OCI-LY7 (cell line): ENCODE measurements at regions not wholly inside any gene's neighbourhood (a gene's known extent, or its start where the extent isn't known, plus 50 kb on each side); places are given as distances from the start of the nearest gene placed in this dataset.

Experiments
- BruUV-seq: library from RNA; stranded (reverse); fragments of 400-500 nt; replicated peaks from 2 replicates; lab custom pipeline; 2021; lab: Mats Ljungman, UMichigan
- CTCF ChIA-PET: fragments of 300-600 bp; sonication (Branson Sonifier 250); formaldehyde crosslinking; loops from one replicate; lab custom pipeline; 2022; ENCODE audit warnings: antibody characterized with exemption; ENCODE audit not compliant: unreplicated experiment; lab: Charles Lee
- POLR2A ChIA-PET: fragments of 300-600 bp; sonication (Branson Sonifier 250); formaldehyde crosslinking; loops from one replicate; lab custom pipeline; 2022; ENCODE audit warnings: antibody characterized with exemption; lab: Charles Lee
- DNase-seq: peaks from one replicate; pipeline ENCODE4 v3.0.0-alpha.2; 2015; ENCODE audit warnings: low spot score
- H2AFZ ChIP-seq: fragments of 200-600 bp; sonication (generic), shearing (Covaris generic); 2 replicates; pipeline ENCODE4 v1.6.1; 2014; ENCODE audit warnings: mild to moderate bottlenecking, antibody characterized with exemption, low read length, moderate library complexity
- H3K27ac ChIP-seq: fragments of 200-600 bp; sonication (generic); 2 replicates; pipeline ENCODE4 v1.5.1; 2014; ENCODE audit warnings: mixed run types, low read depth, mild to moderate bottlenecking, moderate library complexity, low read length, inconsistent platforms; ENCODE audit not compliant: poor library complexity, severe bottlenecking
- H3K36me3 ChIP-seq: fragments of 200-600 bp; sonication (generic); 2 replicates; pipeline ENCODE4 v1.6.1; 2014; ENCODE audit warnings: mild to moderate bottlenecking, antibody characterized with exemption, low read length, moderate library complexity, mixed read lengths; ENCODE audit not compliant: insufficient read depth
- H3K4me1 ChIP-seq: fragments of 200-600 bp; sonication (generic); 2 replicates; pipeline ENCODE4 v1.5.1; 2014; ENCODE audit warnings: mild to moderate bottlenecking, low read length; ENCODE audit not compliant: insufficient read depth, poor library complexity, severe bottlenecking
- H3K4me2 ChIP-seq: fragments of 200-600 bp; sonication (generic); 2 replicates; pipeline ENCODE4 v1.6.1; 2014; ENCODE audit warnings: mild to moderate bottlenecking, low read length
- H3K4me3 ChIP-seq: fragments of 200-600 bp; sonication (generic); 2 replicates; pipeline ENCODE4 v1.5.1; 2014; ENCODE audit warnings: mild to moderate bottlenecking, low read depth, low read length; ENCODE audit not compliant: poor library complexity, severe bottlenecking
- H3K79me2 ChIP-seq: fragments of 200-600 bp; sonication (generic); 2 replicates; pipeline ENCODE4 v1.6.1; 2016; ENCODE audit warnings: low read depth, mild to moderate bottlenecking, low read length, moderate library complexity, mixed read lengths; ENCODE audit not compliant: insufficient read depth
- H3K9me2 ChIP-seq: fragments of 200-600 bp; sonication (generic); 2 replicates; pipeline ENCODE4 v1.6.1; 2016; ENCODE audit warnings: mild to moderate bottlenecking, low read length, mixed read lengths; ENCODE audit not compliant: insufficient read depth
- H3K9me3 ChIP-seq: fragments of 200-600 bp; sonication (generic); 2 replicates; pipeline ENCODE4 v1.6.1; 2014; ENCODE audit warnings: mild to moderate bottlenecking, mixed run types, low read length, mixed read lengths
- H4K20me1 ChIP-seq: fragments of 200-600 bp; sonication (generic); 2 replicates; pipeline ENCODE4 v1.6.1; 2014; ENCODE audit warnings: mild to moderate bottlenecking, antibody characterized with exemption, low read length, moderate library complexity, mixed read lengths; ENCODE audit not compliant: insufficient read depth
- CTCF ChIP-seq: fragments of 200-600 bp; sonication (generic); conservative IDR thresholded peaks from 2 replicates; pipeline ENCODE4 v1.5.1; 2014; ENCODE audit warnings: mild to moderate bottlenecking, antibody characterized with exemption, low read length, moderate library complexity, mixed read lengths
- EZH2phosphoT487 ChIP-seq: fragments of 200-600 bp; sonication (generic); IDR thresholded peaks from 2 replicates; pipeline ENCODE4 v1.6.1; 2018; ENCODE audit warnings: low read depth, borderline replicate concordance, mild to moderate bottlenecking, mixed run types, antibody characterized with exemption, low read length, moderate library complexity, mixed read lengths
- intact Hi-C: fragments of 100-400 bp; cut with micrococcal nuclease; formaldehyde crosslinking; loops from one replicate; pipeline ENCODE4 v1.10.0; 2022; ENCODE audit not compliant: unreplicated experiment

DNA sequence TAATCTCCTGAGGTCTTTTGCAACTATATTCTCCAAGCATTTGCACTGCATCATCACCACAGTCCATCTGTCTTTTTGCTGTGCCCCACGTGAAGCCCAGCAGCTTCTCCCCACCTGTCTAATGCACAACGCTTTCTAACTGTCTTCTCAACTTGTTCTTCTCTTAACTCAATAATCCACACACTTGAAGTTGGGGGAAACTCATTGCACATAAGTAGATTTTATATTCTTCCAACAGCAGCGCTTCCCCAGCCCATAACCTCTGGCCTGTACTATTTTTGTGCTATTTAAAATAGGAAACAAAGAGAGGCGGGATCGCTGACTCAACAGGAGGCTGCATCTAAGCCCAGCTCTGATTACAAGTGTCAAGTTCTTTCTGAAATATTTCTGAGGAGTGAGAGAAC, 226.7 kb downstream of the GXYLT1 start:
- intact Hi-C loops: no loop called here
- Histone ChIP-seq H2AFZ (peak overlapping the region; percentile 76), H4K20me1 (no peaks in the 10 kb centered on the region), H3K4me1 (peaks cover 19% of the 10 kb centered on the region), H3K79me2 (no peaks in the 10 kb centered on the region), H3K27ac (no peak overlapping the region), H3K4me3 (no peak overlapping the region), H3K36me3 (no peaks in the 10 kb centered on the region), H3K9me3 (0 out of 2 replicates have a peak, but pooled peaks cover 6% of the 10 kb centered on the region), H3K9me2 (no peaks in the 10 kb centered on the region), H3K4me2 (peak overlapping the region; percentile 41)
- no peak for DNase-seq
- BruUV-seq: no TSS peak
- ChIA-PET CTCF (no interaction called here), POLR2A (interaction anchor here (1.1 kb wide), 1 partner anchor 25 kb away, joined by 6 read pairs; no protein-coding TSS in a partner anchor)
- TF ChIP-seq CTCF (no peak), EZH2phosphoT487 (no peak)

- CTCF ChIA-PET: no interaction called here
- no peaks in the 10 kb centered on the region for H3K9me2 ChIP-seq
- H2AFZ ChIP-seq: no peak overlapping the region
- 0 out of 2 replicates have a peak, but pooled peaks cover 6% of the 10 kb centered on the region for H3K9me3 ChIP-seq
- no peak overlapping the region for H3K4me3 ChIP-seq
- no peaks in the 10 kb centered on the region for H4K20me1 ChIP-seq
- H3K79me2 ChIP-seq: no peaks in the 10 kb centered on the region
- no TSS peak for BruUV-seq
- H3K36me3 ChIP-seq: no peaks in the 10 kb centered on the region
- intact Hi-C loops: no loop called here
- H3K27ac ChIP-seq: no peak overlapping the region
- POLR2A ChIA-PET: interaction anchor here (0.6 to 2.0 kb wide), 5 partner anchors 9 to 224 kb away, joined by 3 to 6 read pairs (median 3); no protein-coding TSS in a partner anchor
- TF ChIP-seq CTCF: no peak
- no peak for TF ChIP-seq EZH2phosphoT487
- no peak overlapping the region for H3K4me2 ChIP-seq
- H3K4me1 ChIP-seq: peaks cover 19% of the 10 kb centered on the region
- DNase-seq: no peak
These were observed 227.5 kb downstream of the GXYLT1 start for GRCh38 chr12:41917181-41917580.

DNA sequence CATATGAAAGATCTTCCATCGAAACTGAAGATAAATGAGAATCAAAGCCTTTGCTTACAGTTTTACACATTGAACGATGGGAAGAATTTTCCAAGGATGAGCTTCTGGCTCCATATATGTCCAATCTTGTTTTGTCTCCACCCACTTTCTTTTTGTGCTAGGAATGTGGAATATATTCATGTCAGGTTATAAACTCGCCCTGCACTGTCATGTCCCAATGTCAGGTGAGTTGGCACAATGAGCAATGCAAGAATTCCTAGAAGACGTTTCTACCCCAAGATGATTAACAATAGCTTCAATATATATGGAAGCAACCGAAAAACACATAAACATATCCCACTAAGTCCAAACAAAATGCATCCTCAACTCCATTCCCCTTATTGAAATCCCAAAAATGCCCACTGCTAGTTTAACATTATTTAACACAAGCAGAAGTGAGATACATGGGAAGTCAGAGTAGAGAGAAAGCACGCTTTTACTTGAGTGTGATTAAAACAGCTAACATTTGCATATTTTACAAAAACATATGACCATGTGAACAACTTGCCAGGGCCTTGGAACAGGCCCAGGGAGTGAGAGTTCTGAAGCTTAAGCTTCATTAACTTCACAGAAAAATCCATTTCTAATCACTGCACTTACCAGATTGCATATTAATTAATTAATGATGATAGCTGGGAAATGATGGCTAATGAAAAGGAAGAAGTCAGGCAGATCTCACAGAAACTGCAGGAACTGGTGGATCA, 233.9 kb downstream of the GXYLT1 start:
- Histone ChIP-seq H2AFZ (peak overlapping the region; percentile 29; the same call in 1 of the 2 replicates), H3K27ac (no peak overlapping the region), H3K4me2 (no peak overlapping the region), H4K20me1 (no peaks in the 10 kb centered on the region), H3K4me3 (no peak overlapping the region), H3K9me3 (0 out of 2 replicates have a peak, but pooled peaks cover 6% of the 10 kb centered on the region), H3K4me1 (peaks cover 12% of the 10 kb centered on the region), H3K79me2 (no peaks in the 10 kb centered on the region), H3K36me3 (no peaks in the 10 kb centered on the region), H3K9me2 (no peaks in the 10 kb centered on the region)
- ChIA-PET POLR2A (interaction anchor here (1.3 kb wide), 1 partner anchor 19 kb away, joined by 5 read pairs; no protein-coding TSS in a partner anchor), CTCF (no interaction called here)
- intact Hi-C loops: no loop called here
- DNase-seq: no peak
- TF ChIP-seq EZH2phosphoT487 (no peak), CTCF (no peak)
- BruUV-seq: no TSS peak
